IPS DF 4.7 (cell line): ENCODE measurements at regions not wholly inside any gene's neighbourhood (a gene's known extent, or its start where the extent isn't known, plus 50 kb on each side); places are given as distances from the start of the nearest gene placed in this dataset.

ENCODE experiments used
- DNase-seq: peaks from one replicate; pipeline ENCODE4 v3.0.0-alpha.2; 2013; ENCODE audit warnings: low spot score; ENCODE audit errors: extremely low read depth

DNA sequence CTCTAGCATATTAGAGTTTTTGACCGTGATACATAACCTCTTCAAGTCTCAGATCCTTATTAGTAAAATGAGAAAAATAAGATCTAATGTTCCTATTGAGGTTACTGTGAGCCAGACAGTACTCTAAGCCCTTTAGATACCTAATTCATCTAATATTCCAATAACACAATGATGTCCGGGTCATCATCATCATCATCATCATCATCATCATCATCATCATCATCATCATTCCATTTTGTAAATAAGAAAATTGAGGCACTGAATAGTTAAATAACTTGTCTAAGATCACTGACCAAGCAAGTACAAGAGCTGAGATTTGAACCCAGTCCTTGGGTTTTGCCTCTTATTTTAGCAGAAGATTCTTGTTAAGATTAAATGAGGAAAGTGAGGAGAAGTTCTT lies 643.0 kb downstream of the HDGFL1 start:
- no peak for DNase-seq

DNA sequence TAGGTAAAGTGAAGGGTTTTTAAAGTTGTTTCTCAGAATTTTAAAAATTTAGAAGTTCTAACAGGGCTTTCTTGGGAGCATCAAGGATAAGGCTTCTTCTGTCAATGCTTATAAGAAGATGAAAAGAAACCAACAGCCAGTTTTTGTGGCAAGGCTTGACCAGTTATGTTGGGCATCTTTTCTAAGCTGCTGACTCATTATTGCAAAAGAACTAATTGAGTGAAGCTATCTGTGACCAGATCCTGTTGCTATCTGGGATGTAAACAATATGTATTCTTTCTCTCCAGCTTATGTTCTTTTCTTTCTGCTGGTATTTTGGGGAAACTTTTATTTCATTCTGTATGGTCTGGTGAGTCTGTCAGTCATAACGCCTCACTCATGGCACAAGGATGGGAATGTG lies 643.8 kb downstream of the HDGFL1 start:
- no peak for DNase-seq

DNA sequence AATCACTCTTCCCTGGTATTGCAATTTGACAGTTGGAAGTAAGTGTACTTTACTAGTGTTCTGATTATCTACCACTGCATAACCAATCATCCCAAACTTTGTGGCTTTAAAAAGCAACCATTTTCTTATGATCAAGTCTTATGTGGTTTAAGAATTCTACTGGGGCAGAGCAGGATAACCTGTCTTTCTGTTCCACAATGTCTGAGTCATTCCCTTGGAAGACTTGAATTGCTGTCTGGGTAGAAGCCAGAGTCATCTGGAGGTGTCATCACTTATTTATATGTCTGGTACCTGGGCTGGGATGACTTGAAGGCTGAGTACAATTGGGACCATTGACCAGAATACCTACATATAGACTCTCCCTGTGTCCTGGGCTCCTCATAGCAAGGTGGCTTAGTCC lies 644.3 kb downstream of the HDGFL1 start:
- no peak for DNase-seq

DNA sequence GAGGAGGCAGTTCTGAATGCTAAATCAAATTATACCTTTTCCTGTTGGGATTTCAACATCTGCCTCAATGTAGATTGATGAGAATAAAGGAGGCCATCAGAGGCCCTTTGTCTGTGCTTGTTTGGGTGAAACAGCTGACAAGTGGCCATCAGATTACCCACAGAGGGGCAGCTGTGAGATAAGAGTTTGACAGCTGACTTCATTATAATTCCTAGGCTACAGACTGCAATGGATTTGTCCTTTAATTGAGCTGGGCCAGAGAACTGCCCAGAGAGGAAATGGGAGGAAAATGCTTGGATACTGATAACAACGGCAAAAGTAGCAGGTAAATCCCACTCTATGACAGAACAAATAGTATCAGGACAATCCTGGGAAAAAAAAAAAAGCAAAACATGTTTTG lies 649.4 kb downstream of the HDGFL1 start:
- DNase-seq: peak; percentile 11

DNA sequence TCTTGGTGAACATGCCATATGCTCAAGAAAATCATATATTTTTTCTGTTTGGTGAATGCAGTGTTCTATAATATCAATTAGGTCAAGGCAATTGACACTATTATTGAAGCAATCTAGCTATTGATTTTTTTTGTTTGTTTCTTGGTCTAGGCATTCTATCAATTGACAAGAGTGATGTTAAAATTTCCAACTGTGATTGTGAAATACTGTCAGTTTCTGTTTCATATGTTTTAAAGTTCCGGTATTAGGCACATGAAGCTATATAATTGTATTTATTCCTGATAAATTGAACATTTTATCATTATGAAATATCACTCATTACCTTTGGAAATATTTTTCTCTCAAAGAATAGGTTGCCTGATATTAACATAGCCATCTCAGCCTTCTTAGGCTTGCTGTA lies 653.4 kb downstream of the HDGFL1 start:
- DNase-seq: no peak

DNA sequence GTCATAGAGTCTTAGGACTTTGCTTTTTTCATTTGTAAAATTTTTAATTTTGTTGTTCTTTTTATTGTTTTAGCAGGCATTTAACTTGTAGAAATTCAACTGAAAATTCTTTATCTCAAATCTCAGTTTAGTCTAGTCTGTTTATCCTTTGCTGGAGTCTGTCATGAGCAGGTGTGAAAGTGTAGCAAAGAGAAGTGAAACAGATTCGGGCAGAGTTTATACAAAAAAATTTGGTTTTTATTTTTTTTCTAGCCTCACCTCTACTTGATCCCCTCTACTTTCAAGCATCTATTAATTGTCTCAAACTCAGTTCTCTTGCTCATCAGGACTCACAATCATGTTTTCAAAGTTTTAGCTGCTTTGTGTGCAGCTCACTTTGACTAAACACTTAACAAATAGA lies 655.2 kb downstream of the HDGFL1 start:
- DNase-seq: no peak

DNA sequence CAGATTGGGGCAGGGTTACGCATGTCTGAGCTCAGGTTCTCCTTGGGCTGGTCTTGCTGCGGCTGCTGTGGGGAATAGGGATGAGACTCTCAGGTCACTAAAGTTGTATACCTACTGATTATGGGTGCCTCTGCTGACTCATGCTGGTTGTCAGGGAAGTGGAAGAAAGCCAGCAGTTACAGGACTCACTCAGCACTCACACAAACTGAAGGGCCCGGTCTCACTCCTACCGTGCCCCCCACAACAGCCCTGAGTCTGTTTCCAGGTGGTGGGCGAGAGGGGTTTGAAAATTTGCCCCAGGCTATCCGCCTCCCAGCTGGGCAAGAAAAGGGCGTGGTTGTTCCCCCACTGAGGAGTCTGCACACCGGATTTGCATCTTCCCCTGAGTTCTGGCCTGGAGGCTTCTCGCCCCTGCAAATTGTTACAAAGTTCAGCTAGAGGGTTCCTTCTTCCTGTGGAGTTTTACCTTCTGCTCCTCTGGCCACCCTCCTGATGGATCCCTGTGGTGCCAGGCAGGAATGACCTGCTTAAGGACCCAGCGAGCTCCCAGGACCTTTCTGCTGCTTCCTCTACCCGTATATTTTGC lies 659.2 kb downstream of the HDGFL1 start:
- DNase-seq: no peak

DNA sequence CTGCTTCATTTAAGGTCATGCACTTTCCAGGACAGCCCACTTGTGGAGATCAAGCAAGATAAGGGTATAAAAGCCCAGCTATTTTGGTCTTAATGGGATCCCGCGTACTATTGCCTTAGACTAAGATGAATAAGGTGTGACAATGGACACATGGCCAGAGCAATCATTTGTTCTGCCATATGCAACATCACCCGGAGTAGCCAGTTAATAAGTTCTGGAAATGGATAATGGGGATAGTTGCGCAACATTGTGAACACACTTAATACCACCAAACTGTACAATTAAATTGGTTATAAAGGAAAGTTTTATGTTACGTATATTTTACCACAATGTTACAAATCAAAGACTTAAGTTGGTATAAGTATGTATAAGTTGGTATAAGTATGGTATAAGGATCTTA lies 674.5 kb downstream of the HDGFL1 start:
- DNase-seq: no peak

DNA sequence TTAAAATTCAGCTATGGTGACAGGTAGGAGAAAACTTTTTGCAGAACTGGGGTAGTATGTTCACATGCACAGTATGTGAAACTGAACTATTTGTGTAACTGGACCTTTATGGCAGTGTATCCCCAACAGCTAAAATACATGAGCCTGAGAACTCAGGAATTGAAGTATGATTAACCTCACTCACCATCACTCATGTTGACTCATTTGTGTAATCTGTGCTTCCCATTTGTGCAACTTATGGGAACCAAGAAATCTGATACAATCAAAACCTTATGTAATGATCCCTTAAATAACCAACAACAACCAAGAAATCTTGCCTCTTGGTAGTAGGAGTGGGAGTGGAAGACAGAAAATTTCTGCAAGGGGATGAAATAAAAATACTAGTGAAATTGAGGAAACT lies 674.9 kb downstream of the HDGFL1 start:
- no peak for DNase-seq

DNA sequence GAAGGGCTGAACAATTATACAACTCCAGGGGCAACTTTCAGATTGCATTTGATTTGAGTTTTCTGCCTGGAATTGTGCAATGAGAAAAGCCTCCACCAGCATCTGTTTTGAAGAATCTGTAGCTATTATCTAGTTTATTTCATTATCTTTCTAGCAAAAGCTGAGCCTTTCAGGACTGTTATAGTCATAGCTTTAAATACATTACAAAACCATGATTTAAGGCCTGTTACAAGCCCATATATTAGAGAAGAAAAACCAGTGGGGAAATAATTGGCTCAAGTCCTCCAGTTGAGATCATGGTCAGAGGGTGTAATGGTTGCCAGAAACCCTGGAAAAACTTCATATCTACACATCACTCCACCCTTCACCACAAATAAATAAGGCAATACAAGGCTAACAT lies 676.2 kb downstream of the HDGFL1 start:
- no peak for DNase-seq

DNA sequence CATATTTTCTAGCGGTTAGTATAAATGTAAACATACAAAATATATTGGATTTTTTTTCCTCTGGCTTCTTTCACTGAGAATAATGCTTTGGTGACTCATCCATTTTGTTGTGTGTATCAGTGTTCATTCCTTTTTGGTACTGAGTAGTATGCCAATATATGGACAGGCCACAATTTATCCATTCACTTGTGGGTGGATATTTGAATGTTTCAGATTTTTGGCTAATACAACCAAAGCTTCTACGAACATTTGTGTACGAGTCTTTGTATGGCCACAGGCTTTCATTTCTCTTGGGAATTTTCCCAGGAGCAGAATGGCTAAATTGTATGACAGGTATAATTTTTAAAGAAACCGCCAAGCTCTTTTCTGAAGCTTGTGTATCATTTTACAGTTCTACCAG lies 677.5 kb downstream of the HDGFL1 start:
- DNase-seq: no peak

DNA sequence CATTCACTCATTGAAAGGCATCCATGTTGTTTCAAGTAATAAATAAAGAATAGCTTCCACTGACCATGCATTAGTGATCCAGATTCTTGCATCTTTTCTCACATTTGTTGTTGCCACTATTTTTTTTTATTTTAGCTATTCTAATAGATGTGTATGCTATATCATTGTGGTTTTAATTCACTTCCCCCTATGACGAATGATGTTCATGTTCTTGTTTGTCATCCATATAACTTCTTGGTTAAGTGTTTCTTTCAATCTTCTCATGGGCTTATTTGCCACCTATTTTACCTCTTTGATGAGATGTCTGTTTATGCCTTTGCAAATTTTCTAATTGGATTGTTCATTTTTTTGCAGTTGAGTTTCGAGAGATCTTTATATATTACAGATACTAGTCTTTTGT lies 681.2 kb downstream of the HDGFL1 start:
- DNase-seq: no peak

DNA sequence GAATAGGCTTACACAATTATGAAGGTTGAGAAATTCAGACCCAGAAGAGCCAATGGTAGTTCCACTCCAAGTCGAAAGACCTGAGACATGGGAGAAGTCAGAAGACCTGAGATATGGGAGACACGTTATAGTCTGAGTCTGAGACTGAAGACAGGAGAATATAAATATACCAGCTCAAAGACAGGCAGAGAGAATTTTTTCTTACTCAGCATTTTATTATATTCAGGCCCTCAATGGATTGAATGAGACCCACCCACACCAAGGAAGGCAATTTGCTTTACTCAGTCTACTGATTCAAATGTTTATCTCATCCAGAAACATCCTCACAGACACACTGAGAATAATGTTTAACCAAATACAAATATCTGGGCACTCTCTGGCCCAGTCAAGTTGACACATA lies 693.5 kb downstream of the HDGFL1 start:
- no peak for DNase-seq

DNA sequence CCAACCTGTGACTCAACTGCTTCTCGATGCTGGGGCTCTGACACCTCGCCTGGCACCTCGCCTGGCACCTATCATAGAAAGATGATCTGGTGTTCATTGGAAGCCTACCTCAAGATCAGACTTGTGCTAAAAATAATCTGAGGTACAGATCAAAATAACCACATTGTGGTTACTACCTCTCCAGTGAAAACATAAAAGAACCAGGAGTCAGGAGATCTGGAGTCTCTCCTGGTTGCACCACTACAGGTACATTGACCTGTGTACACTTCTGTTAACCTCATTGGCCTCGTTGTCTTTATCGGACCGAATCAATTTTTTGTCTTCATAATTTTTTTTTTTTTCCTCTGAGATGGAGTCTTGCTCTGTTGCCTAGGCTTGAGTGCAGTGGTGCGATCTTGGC lies 695.9 kb downstream of the HDGFL1 start:
- no peak for DNase-seq

DNA sequence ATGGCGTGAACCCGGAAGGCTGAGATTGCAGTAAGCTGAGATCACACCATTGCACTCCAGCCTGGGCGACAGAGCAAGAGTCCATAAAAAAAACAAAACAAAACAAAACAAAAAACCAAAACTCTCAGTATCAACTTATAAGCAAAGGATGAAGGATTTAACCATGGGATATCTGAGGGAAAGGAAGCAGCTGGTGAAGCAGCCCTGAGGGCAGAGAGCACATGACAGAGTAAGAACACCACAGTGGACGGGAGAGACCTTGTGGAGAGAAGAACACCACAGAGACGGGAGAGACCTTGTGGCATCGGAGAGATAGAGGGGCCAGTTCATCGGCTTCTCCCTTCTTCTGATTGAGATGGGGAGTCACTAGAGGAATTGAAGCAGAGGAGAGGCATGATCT lies 697.2 kb downstream of the HDGFL1 start:
- no peak for DNase-seq

DNA sequence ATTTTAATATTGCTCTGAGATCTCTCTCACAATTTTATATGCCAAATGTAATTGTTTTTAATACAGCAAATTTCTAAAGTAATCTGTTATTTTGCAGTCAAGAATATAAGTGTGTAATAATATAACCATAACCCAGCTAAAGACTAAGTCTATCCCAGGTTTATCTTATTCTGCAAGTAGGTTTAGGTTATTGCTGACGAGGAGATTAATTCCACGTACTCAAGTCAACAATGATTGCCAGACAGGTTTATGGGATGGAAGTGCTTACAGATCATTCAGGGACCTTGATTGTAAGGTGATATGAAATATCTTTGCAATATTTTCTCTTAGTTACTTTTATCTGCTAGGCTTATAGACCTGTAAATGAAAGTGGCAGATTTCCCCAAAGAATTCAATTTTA lies 698.3 kb downstream of the HDGFL1 start:
- no peak for DNase-seq

DNA sequence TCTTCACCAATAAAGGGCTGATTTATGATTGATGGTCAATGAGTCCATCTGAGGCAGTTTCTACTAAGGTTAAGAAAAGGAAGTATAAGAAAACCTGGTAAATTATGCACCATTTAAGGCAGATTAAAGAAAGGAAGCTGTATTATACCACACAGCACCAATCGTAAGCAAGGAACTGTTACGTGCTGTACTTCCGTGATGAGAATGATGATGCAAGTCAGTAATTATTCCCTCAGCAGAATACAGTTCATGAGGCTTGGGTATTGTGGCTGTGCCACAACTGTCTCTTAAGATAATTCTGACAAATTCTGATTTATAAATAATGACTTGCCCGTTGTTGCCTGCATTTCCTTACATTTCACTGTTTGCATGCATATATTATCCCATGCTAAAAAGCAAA lies 699.0 kb downstream of the HDGFL1 start:
- DNase-seq: no peak

DNA sequence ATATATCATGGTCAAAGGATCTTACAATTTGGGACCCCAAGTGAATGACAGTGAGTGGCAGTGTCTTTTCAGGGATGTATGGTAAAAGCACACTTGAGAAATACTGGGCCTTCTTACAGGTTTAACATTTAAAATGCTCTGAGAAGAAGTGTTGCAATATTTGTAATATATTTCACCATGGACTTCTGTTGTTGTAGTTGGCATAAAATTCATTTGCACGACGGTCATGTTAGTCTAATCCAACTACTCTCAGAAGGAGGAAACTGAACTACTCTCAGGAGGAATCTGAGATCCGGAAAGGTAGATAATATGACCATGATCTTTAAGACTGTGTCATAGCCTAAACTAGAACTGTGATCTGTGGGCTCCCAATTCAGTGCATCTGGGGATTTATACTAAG lies 700.1 kb downstream of the HDGFL1 start:
- no peak for DNase-seq

DNA sequence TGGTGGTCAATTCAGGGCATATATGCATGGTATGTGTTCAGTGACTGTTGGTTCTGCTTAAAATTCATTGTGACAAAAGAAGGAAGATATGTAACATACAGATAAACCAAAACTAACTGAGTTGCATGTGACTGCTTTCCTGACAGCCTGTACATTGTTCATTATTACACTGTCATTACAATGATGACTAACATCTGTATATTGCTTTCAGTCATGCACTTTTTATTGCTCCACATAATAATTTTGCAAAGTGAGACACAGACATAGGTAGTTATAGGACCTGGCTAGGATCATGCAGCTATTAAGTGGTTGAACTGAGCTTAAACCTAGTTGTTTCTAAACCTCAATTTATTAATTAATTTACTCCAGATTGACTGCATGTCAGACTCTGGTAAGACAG lies 703.2 kb downstream of the HDGFL1 start:
- no peak for DNase-seq

DNA sequence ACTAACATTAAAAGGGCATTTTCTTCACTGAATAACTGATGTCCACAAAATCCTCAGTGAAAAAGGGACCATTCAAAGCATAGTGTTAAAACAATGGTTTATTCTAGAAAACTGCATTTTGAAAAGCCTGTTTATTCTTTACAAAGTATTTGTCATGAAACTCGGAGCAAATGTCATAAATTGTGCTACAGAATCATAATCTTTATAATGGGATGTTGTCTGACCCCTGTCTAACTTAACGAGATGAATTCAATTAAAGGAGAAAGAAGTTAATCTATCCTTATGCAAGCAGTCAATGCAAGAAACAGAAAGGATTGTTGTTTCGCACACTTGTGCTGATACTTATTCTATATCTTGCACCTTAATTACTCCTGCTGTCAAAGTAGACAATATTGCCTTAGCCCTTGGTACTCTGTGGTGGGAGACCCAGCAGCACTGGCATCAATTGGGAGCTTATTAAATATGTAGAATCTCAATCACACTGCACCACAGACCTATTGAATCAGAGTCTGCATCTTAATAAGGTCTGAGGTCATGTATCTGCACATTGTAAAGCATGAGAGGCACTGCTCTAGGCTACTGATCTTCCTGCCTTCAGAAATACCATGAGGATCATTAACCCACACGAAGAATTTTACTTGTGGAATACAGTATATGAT lies 708.3 kb downstream of the HDGFL1 start:
- DNase-seq: no peak

DNA sequence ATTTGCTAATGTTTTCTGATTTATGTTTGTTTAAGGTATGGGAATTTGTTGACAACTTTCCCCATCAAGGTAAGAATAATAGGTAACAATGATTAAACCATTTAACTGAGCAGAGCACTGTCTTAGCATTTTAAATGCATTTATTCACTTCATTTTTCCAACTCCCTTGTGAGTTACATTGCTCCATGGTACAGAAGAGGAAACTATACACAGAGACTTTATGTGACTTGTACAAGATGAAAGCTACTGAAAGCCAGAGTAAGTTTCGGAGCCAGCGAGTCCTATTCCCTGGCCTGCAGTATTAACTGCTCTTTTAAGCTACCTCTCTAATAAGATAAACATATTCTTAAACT lies 708.8 kb downstream of the HDGFL1 start:
- DNase-seq: no peak

DNA sequence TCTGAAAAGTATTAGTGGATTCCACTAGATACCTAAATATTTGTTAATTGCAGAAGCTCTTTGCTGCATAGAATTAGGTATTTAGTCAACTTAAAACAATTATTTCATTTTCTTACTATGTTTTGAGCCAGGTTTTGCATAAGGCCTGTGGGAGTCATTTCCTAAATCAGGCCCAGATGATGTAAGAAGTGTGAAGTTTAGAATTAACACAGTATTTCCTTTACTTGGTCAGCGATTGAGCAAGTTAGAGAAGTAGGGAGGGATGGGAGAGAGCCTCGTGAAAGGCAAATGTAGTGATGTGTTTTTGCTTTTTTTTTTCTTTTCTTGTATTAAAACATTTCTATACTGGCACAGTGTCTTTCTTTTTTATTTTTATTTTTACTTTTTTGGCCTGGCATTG lies 711.1 kb downstream of the HDGFL1 start:
- DNase-seq: no peak

DNA sequence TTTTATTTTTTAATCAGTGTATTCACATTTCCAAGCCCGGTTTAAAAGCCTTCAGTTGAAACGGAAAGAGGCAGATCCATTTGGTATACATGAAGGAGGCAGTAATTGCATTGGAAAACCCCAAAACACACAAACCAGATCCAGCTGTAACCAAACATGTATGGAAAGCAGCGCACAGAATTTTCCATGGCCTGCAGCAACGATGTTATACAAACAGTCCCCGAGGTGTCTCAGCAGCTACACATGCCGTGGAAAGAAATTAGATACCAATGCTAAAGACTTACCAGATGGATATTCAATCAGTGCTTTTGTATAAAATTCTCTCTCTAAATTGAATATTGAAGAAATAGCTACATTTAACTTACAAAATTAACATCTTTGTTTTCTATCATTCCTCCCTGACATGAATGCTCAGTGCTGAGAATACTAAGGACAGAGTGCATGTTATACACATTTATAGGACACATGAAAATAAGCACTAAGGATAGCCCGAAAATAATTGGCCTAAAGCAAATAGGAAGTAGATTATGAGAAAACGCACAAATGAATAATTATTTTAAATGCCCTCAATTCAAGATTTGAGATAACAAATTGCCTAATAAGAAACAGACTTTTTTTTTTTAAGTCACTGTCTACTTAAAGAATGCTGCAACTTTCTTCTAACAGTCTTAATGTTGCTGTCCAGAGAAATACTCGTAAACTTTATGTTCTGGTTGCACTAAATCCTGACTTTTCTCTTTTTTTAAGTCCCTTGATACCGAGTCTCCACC lies 713.1 kb downstream of the HDGFL1 start:
- DNase-seq: no peak
